Large intestine (tissue), 3 donors: ENCODE measurements at regions not wholly inside any gene's neighbourhood (a gene's known extent, or its start where the extent isn't known, plus 50 kb on each side); places are given as distances from the start of the nearest gene placed in this dataset.

Experiments used
- DNase-seq, 2 donors: peaks; one replicate each; pipeline versions ENCODE4 v3.0.0 to v3.0.0-alpha.2; 2013
- H3K27ac ChIP-seq: one replicate; pipeline ENCODE4 v1.5.1; 2013; ENCODE audit warnings: low read length
- H3K27me3 ChIP-seq: 2 replicates; pipeline ENCODE4 v1.6.1; 2013; ENCODE audit warnings: low read length; ENCODE audit not compliant: control insufficient read depth, insufficient read depth
- H3K36me3 ChIP-seq: 2 replicates; pipeline ENCODE4 v1.6.1; 2013; ENCODE audit warnings: low read length; ENCODE audit not compliant: control insufficient read depth, insufficient read depth
- H3K4me1 ChIP-seq: one replicate; pipeline ENCODE4 v1.6.1; 2013; ENCODE audit warnings: low read length; ENCODE audit not compliant: control insufficient read depth, insufficient read depth
- H3K4me3 ChIP-seq: one replicate; pipeline ENCODE4 v1.5.1; 2013; ENCODE audit warnings: low read length
- H3K9me3 ChIP-seq: one replicate; pipeline ENCODE4 v1.6.1; 2013; ENCODE audit warnings: mild to moderate bottlenecking, low read depth, low read length, moderate library complexity; ENCODE audit not compliant: control insufficient read depth
- whole genome bisulfite sequencing: methylation state at CpG from one replicate; pipeline ENCODE4 v1.1.5; 2013; ENCODE audit warnings: low lambda C conversion rate; ENCODE audit not compliant: insufficient coverage; 5-methylcytosine and 5-hydroxymethylcytosine counted together

DNA sequence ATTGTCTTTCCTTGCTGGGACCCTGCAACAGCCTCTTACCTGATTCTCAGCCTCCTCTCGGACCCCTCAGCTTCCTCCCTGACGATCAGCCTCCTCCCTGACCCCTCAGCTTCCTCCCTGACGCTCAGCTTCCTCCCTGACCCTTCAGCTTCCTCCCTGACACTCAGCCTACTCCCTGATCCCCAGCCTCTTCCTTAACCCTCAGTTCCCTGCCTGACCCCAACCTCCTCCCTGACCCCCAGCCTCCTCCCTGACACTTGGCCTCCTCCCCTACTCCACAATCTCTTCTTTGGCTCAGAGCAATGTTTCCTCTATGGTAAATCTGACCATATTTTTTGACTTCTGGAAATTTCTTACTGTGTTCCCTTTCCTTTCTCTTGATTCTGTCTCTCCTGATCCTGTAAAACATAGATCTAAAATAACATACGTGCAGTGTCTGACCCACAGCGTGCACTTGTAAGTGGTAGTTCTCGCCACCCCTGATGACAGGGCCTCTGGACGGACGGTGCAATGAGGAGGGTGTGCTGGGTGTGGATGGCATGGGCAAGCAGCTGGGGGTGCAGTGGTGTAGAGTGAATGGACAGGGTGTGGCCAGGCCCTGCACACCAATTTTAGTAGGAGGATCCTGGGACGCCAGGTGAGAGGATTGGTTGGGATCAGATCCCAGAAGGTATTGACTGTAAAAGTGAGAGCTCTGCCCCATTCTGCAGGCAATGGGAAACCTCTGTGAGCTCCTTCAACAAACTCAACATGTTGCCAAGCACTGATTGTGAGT, 264.1 kb downstream of the FOXD2 start:
- H3K27me3 ChIP-seq: peaks cover 2% of the 10 kb centered on the region
- H3K9me3 ChIP-seq: peaks cover 3% of the 10 kb centered on the region
- DNase-seq: no peak
- no peak overlapping the region for H3K4me3 ChIP-seq
- 83% methylated on average over 1 of the region's 9 CpGs for WGBS
- H3K27ac ChIP-seq: no peak overlapping the region
- H3K36me3 ChIP-seq: no peaks in the 10 kb centered on the region
- peaks cover 41% of the 10 kb centered on the region for H3K4me1 ChIP-seq

GRCh38 chr1:47703156-47703825, 265.4 kb downstream of the FOXD2 start:
- WGBS: no CpG with 5 or more reads among the region's 9 CpGs
- no peak overlapping the region for H3K27ac ChIP-seq
- no peaks in the 10 kb centered on the region for H3K36me3 ChIP-seq
- H3K27me3 ChIP-seq: peaks cover 12% of the 10 kb centered on the region
- no peak for DNase-seq
- peaks cover 3% of the 10 kb centered on the region for H3K9me3 ChIP-seq
- H3K4me3 ChIP-seq: no peak overlapping the region
- H3K4me1 ChIP-seq: peaks cover 33% of the 10 kb centered on the region

DNA sequence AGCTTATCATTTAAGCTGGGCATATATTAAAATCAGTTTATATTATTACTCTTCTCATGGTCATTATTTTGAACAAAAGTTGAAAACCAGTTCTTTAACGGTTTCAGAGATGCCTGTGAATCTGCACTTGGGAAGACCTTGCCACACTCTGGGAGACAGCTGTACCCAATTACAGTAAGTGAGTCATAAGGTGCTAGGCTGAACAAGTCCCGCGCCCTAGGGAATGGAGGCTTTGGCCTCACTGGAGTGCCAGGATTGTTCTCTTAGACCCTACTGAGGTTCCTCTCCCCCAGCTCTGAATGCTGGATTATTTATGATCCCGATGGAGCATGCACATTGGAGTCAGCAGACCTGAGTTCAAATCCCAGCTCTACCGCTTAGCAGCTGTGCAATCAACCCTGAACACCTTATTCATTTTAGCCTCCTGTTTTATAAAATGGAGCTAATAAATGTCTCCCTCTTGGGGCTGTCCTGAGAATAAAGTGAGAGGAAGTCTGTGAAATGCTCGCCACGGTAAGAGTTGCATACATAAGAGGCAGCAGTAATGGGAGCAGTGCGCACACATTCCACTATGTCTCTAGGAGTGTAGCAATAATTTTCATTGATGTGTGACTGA, 266.2 kb downstream of the FOXD2 start:
- peak in 1 of 2 donors; percentile 19 for DNase-seq
- H3K9me3 ChIP-seq: peaks cover 3% of the 10 kb centered on the region
- WGBS: no CpG with 5 or more reads among the region's 8 CpGs
- H3K27me3 ChIP-seq: peaks cover 20% of the 10 kb centered on the region
- H3K36me3 ChIP-seq: no peaks in the 10 kb centered on the region
- no peak overlapping the region for H3K4me3 ChIP-seq
- H3K27ac ChIP-seq: no peak overlapping the region
- H3K4me1 ChIP-seq: peaks cover 31% of the 10 kb centered on the region

DNA sequence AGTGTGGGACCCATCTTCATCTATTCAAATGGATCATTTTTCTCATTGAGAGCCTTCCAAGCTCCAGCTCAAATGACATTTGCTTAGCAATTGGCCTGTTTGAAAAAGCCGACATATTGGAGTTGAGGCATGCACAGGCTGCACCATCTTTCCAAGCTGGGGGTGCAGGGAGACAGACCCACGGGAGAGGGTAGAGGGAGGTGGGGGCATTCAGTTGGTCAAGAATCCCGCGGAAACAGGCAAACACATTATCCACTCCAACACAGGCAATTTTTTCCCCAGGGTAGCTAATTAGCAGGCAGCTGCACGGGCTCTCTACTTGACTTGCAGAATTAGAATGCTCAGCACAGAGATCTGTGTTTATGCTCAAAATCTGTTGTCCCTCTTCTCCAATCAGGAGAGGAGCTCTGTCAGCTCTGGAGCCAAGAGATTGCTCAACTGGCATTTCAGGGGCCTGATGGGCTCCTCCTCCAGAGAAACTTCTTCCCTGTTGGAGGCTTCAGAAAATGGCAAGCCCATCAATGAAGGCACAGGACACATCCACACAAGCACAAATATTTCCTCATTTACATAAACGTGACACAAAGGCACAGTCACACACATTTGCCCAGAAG, 267.8 kb downstream of the FOXD2 start:
- Histone ChIP-seq H3K9me3 (peaks cover 6% of the 10 kb centered on the region), H3K27me3 (peaks cover 34% of the 10 kb centered on the region), H3K36me3 (no peaks in the 10 kb centered on the region), H3K4me3 (no peak overlapping the region), H3K4me1 (peaks cover 24% of the 10 kb centered on the region), H3K27ac (no peak overlapping the region)
- no CpG with 5 or more reads among the region's 6 CpGs for WGBS
- no peak for DNase-seq

DNA sequence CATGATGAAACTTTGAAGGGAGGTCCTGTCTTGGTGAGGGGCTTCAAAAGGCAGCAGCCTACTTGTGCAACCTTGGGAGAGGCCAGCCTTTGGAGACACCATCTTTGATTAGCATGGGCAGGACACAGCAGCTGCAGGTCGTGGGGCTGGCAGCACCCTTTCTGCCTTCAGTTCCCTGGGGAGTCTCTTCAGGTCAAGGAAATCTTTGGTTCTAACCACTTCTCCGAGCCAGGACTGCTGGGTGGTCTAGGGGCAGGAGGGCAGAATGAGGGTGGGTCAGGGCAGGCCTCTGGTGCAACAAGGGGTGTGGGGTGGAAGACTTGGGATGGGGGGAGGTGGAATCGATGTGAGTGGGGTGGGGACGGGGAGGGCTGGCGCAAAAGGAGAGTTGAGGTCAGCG, 269.7 kb downstream of the FOXD2 start:
- WGBS: no CpG with 5 or more reads among the region's 6 CpGs
- Histone ChIP-seq H3K27ac (no peak overlapping the region), H3K9me3 (peaks cover 6% of the 10 kb centered on the region), H3K27me3 (peaks cover 53% of the 10 kb centered on the region), H3K4me3 (no peak overlapping the region), H3K36me3 (no peaks in the 10 kb centered on the region), H3K4me1 (peaks cover 26% of the 10 kb centered on the region)
- DNase-seq: no peak

DNA sequence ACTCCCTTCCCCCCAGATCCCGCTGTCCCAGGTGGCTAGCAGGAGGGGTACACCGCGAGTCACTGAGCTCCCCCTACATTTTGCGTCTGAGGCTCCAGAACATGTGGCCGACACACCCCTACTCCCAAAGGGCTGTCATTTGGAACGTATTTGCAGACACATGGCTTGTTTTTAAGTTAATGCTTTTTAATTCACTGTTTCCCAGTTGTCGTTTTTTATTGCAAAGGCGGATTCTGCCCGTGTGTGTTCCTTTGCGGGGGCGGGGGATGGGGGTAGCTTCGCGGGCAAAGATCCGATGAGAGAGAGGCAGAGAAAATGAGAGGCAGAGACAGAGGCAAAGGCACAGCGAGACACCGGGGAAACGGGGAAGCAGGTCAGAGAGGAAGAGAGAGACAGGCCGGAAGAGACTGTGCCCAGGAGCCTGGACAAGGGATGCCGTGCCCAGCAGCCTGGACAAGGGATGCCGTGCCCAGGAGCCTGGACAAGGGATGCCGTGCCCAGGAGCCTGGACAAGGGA, 270.2 kb downstream of the FOXD2 start:
- no peaks in the 10 kb centered on the region for H3K36me3 ChIP-seq
- DNase-seq: peak in 1 of 2 donors; percentile 48
- peaks cover 24% of the 10 kb centered on the region for H3K4me1 ChIP-seq
- H3K27ac ChIP-seq: no peak overlapping the region
- peaks cover 57% of the 10 kb centered on the region for H3K27me3 ChIP-seq
- peaks cover 6% of the 10 kb centered on the region for H3K9me3 ChIP-seq
- 0% methylated on average over 2 of the region's 21 CpGs for WGBS
- peak overlapping the region; percentile 59 for H3K4me3 ChIP-seq

GRCh38 chr1:47708658-47709018, 270.8 kb downstream of the FOXD2 start:
- WGBS: no CpG with 5 or more reads among the region's 25 CpGs
- Histone ChIP-seq H3K27me3 (peaks cover 57% of the 10 kb centered on the region), H3K9me3 (peaks cover 6% of the 10 kb centered on the region), H3K36me3 (no peaks in the 10 kb centered on the region), H3K4me3 (peak overlapping the region; percentile 59), H3K27ac (peak overlapping the region; percentile 83), H3K4me1 (peaks cover 23% of the 10 kb centered on the region)
- DNase-seq: no peak

GRCh38 chr1:47709019-47709871, 271.4 kb downstream of the FOXD2 start:
- peak overlapping the region; percentile 59 for H3K4me3 ChIP-seq
- H3K4me1 ChIP-seq: peaks cover 21% of the 10 kb centered on the region
- H3K9me3 ChIP-seq: peaks cover 6% of the 10 kb centered on the region
- peaks cover 57% of the 10 kb centered on the region for H3K27me3 ChIP-seq
- DNase-seq: peak; percentile 38 to 86
- no CpG with 5 or more reads among the region's 82 CpGs for WGBS
- peak overlapping the region; percentile 83 for H3K27ac ChIP-seq
- no peaks in the 10 kb centered on the region for H3K36me3 ChIP-seq

- Histone ChIP-seq H3K27ac (peak overlapping the region; percentile 83), H3K27me3 (peaks cover 57% of the 10 kb centered on the region), H3K36me3 (no peaks in the 10 kb centered on the region), H3K4me3 (peak overlapping the region; percentile 59), H3K9me3 (peaks cover 3% of the 10 kb centered on the region), H3K4me1 (peaks cover 21% of the 10 kb centered on the region)
- DNase-seq: no peak
- no CpG with 5 or more reads among the region's 25 CpGs for WGBS
These were observed 272.0 kb downstream of the FOXD2 start for GRCh38 chr1:47709872-47710231.
